GM12891 (cell line): ENCODE measurements at regions not wholly inside any gene's neighbourhood (a gene's known extent, or its start where the extent isn't known, plus 50 kb on each side); places are given as distances from the start of the nearest gene placed in this dataset.

Experiments
- PAX5 ChIP-seq: IDR thresholded peaks from 2 replicates; pipeline ENCODE4 v1.6.1; 2011; ENCODE audit warnings: low read length, moderate library complexity, mild to moderate bottlenecking; ENCODE audit not compliant: insufficient read depth, severe bottlenecking
- POLR2A ChIP-seq: IDR thresholded peaks from 2 replicates; pipeline ENCODE4 v1.6.1; 2011; ENCODE audit warnings: low read depth, low read length, control low read depth
- POLR2AphosphoS5 ChIP-seq: IDR thresholded peaks from 2 replicates; pipeline ENCODE4 v1.6.1; 2011; ENCODE audit warnings: low read depth, low read length, control low read depth
- POU2F2 ChIP-seq: IDR thresholded peaks from 2 replicates; pipeline ENCODE4 v1.6.1; 2011; ENCODE audit warnings: low read depth, mild to moderate bottlenecking, control low read depth, low read length, moderate library complexity
- SPI1 ChIP-seq: IDR thresholded peaks from 2 replicates; pipeline ENCODE4 v1.6.1; 2011; ENCODE audit warnings: low read depth, low read length, control low read depth
- TAF1 ChIP-seq: IDR thresholded peaks from 2 replicates; pipeline ENCODE4 v1.6.1; 2011; ENCODE audit warnings: low read depth, low read length, control low read depth

DNA sequence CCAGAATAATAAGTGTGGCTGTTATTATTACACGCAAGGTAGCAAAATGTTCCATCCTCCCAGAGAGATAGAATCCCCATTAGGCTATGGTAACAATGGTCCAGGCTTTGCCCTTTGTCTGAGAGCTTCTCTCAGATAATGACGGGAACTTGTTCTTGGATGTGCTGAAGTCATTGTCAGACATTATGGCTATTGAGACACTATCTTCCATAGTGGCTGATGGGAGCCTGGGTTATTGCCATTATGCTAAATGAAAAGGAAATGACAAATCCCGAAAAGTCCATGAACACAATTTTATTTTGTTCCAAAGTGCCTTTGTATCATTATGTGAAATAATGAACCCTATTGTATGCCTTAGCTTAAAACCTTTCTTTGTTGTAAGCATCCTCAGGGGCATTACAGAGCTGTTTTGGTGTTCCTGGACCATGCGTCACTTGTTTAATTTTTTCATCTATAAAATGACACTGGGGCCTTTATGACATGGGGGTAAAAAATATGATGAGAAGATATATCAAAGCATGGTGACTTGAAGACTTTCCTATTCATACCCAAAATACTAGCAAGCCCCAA lies 218.5 kb downstream of the KCNS3 start:
- TF ChIP-seq POLR2AphosphoS5 (no peak), TAF1 (no peak), POLR2A (no peak), PAX5 (no peak), POU2F2 (no peak), SPI1 (no peak)
